Osteoblast (primary cell): ENCODE measurements at regions not wholly inside any gene's neighbourhood (a gene's known extent, or its start where the extent isn't known, plus 50 kb on each side); places are given as distances from the start of the nearest gene placed in this dataset.

Experiments
- DNase-seq: peaks from one replicate; pipeline ENCODE4 v3.0.0; 2011; ENCODE audit warnings: low spot score, mixed read lengths; ENCODE audit not compliant: insufficient read length; ENCODE audit errors: missing footprints
- H2AFZ ChIP-seq: 2 replicates; pipeline ENCODE4 v1.6.0; 2011; ENCODE audit warnings: mild to moderate bottlenecking, low read length
- H3K27ac ChIP-seq: 2 replicates; pipeline ENCODE4 v1.5.1; 2011; ENCODE audit warnings: mild to moderate bottlenecking, low read depth, low read length, moderate library complexity
- H3K27me3 ChIP-seq: 2 replicates; pipeline ENCODE4 v1.6.0; 2012; ENCODE audit warnings: mild to moderate bottlenecking, control low read depth, inconsistent platforms, low read length, moderate library complexity; ENCODE audit not compliant: insufficient read depth
- H3K36me3 ChIP-seq: 2 replicates; pipeline ENCODE4 v1.5.1; 2011; ENCODE audit warnings: mild to moderate bottlenecking, low read length, control low read depth, moderate library complexity; ENCODE audit not compliant: insufficient read depth
- H3K4me1 ChIP-seq: 2 replicates; pipeline ENCODE4 v1.5.1; 2011; ENCODE audit warnings: mild to moderate bottlenecking, low read length, control low read depth, moderate library complexity; ENCODE audit not compliant: insufficient read depth
- H3K4me2 ChIP-seq: 2 replicates; pipeline ENCODE4 v1.6.0; 2011; ENCODE audit warnings: mild to moderate bottlenecking, low read length; ENCODE audit not compliant: insufficient read depth
- H3K4me3 ChIP-seq: fragments of 200-600 bp; sonication (generic); 3 replicates; pipeline ENCODE4 v1.5.1; 2012; ENCODE audit warnings: mild to moderate bottlenecking, low read length, inconsistent platforms; ENCODE audit not compliant: insufficient read depth
- H3K79me2 ChIP-seq: 2 replicates; pipeline ENCODE4 v1.6.0; 2012; ENCODE audit warnings: mild to moderate bottlenecking, low read length, control low read depth, inconsistent platforms; ENCODE audit not compliant: insufficient read depth
- H3K9me3 ChIP-seq: 2 replicates; pipeline ENCODE4 v1.5.1; 2011; ENCODE audit warnings: low read depth, low read length, control low read depth
- H4K20me1 ChIP-seq: 2 replicates; pipeline ENCODE4 v1.6.0; 2012; ENCODE audit warnings: mild to moderate bottlenecking, low read length, control low read depth; ENCODE audit not compliant: insufficient read depth
- CTCF ChIP-seq: IDR thresholded peaks from 2 replicates; pipeline ENCODE4 v1.5.1; 2011; ENCODE audit warnings: mild to moderate bottlenecking, low read depth, low read length, moderate library complexity; ENCODE audit errors: extremely low read depth

- H3K79me2 ChIP-seq, result no peaks in the 10 kb centered on the region
- H2AFZ ChIP-seq, result no peak overlapping the region
- peaks cover 19% of the 10 kb centered on the region for H3K27me3 ChIP-seq
- H3K36me3 ChIP-seq, result no peaks in the 10 kb centered on the region
- H4K20me1 ChIP-seq, result no peaks in the 10 kb centered on the region
- H3K9me3 ChIP-seq, result no peaks in the 10 kb centered on the region
- DNase-seq, result no peak
- H3K4me1 ChIP-seq, result no peaks in the 10 kb centered on the region
- H3K4me2 ChIP-seq, result no peak overlapping the region
- no peak overlapping the region for H3K27ac ChIP-seq
- TF ChIP-seq CTCF, result no peak
- H3K4me3 ChIP-seq, result no peak overlapping the region
Observed at GRCh38 chr6:33950891-33951889, 147.4 kb upstream of the MLN start.

GRCh38 chr6:33950472-33950881 lies 146.7 kb upstream of the MLN start:
- peaks cover 19% of the 10 kb centered on the region for H3K27me3 ChIP-seq
- no peaks in the 10 kb centered on the region for H3K4me1 ChIP-seq
- DNase-seq, result no peak
- no peaks in the 10 kb centered on the region for H3K79me2 ChIP-seq
- H2AFZ ChIP-seq, result no peak overlapping the region
- no peak overlapping the region for H3K27ac ChIP-seq
- H3K4me3 ChIP-seq, result no peak overlapping the region
- H3K9me3 ChIP-seq, result no peaks in the 10 kb centered on the region
- no peaks in the 10 kb centered on the region for H4K20me1 ChIP-seq
- no peaks in the 10 kb centered on the region for H3K36me3 ChIP-seq
- H3K4me2 ChIP-seq, result no peak overlapping the region
- no peak for TF ChIP-seq CTCF

DNA sequence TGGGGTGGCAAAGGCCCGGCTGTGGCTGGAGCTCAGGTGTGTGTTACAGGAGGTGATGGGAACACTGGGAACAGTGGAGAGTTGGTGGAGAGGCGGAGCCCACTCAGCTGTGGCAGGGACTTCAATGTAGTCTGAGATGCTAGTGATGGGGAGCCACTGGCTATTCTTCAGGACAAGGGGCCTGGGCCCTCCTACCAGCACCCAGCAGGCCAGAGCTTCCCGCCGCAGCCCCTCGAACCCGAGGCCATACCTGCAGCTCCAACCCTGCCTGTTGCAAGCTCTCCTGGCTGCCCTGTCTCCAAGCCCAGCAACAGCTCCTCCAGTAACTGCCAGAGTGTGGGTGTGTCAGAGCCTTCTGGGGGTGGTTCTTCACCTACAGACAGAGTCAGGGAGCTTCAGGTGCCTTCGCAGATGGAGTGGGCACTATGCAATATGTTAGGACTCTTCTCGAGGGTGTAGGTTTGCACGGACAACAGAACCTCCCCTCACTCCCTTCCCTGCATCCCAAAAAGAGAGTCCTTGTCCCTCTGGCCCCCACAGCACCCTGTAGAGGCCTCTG lies 146.2 kb upstream of the MLN start:
- DNase-seq, result no peak
- no peak overlapping the region for H3K4me2 ChIP-seq
- no peak overlapping the region for H3K27ac ChIP-seq
- H3K36me3 ChIP-seq, result no peaks in the 10 kb centered on the region
- H3K79me2 ChIP-seq, result no peaks in the 10 kb centered on the region
- no peaks in the 10 kb centered on the region for H3K4me1 ChIP-seq
- peaks cover 19% of the 10 kb centered on the region for H3K27me3 ChIP-seq
- H2AFZ ChIP-seq, result no peak overlapping the region
- no peak for TF ChIP-seq CTCF
- no peak overlapping the region for H3K4me3 ChIP-seq
- H4K20me1 ChIP-seq, result no peaks in the 10 kb centered on the region
- no peaks in the 10 kb centered on the region for H3K9me3 ChIP-seq

GRCh38 chr6:33949111-33949510 lies 145.3 kb upstream of the MLN start:
- H3K9me3 ChIP-seq, result no peaks in the 10 kb centered on the region
- no peak overlapping the region for H3K4me2 ChIP-seq
- no peak overlapping the region for H2AFZ ChIP-seq
- H4K20me1 ChIP-seq, result no peaks in the 10 kb centered on the region
- DNase-seq, result no peak
- no peaks in the 10 kb centered on the region for H3K79me2 ChIP-seq
- H3K27me3 ChIP-seq, result peaks cover 22% of the 10 kb centered on the region
- no peak overlapping the region for H3K4me3 ChIP-seq
- H3K4me1 ChIP-seq, result no peaks in the 10 kb centered on the region
- no peak for TF ChIP-seq CTCF
- H3K27ac ChIP-seq, result no peak overlapping the region
- no peaks in the 10 kb centered on the region for H3K36me3 ChIP-seq
